ENCODE measurements at regions not wholly inside any gene's neighbourhood (a gene's known extent, or its start where the extent isn't known, plus 50 kb on each side); places are given as distances from the start of the nearest gene placed in this dataset.
A peak's percentile ranks its signal among the peaks of the same experiment; 100 is the strongest.

- H3K36me3 ChIP-seq (ENCODE audit: control insufficient read depth, insufficient read depth, low read length), result no peaks in the 10 kb centered on the region
- POLR2A ChIA-PET, result no interaction called here
- no peaks in the 10 kb centered on the region for H3K36me3 Mint-ChIP-seq (ENCODE audit: insufficient read depth, unreplicated experiment)
- H3K9me3 Mint-ChIP-seq (ENCODE audit: unreplicated experiment), result no peaks in the 10 kb centered on the region
- no peak for DNase-seq
- BruUV-seq (replicated peaks), result no TSS peak
- CTCF ChIA-PET, result no interaction called here
- no peak overlapping the region for H3K27ac Mint-ChIP-seq (ENCODE audit: unreplicated experiment)
- no peaks in the 10 kb centered on the region for H3K4me1 Mint-ChIP-seq (ENCODE audit: low read depth, unreplicated experiment)
- H3K4me3 Mint-ChIP-seq (ENCODE audit: unreplicated experiment), result no peak overlapping the region
- no peaks in the 10 kb centered on the region for H3K4me1 ChIP-seq
- no peak overlapping the region for H3K4me3 ChIP-seq (ENCODE audit: low read depth, low read length)
- no peak for TF ChIP-seq CTCF (IDR thresholded peaks at IDR 0.05; ENCODE audit: insufficient read depth in 1 of 2, low read depth in 1 of 2, low read length in 1 of 2, severe bottlenecking in 1 of 2, unreplicated experiment in 1 of 2)
- H3K27me3 Mint-ChIP-seq (ENCODE audit: insufficient read depth, unreplicated experiment), result no peaks in the 10 kb centered on the region
- H3K9me3 ChIP-seq, result no peaks in the 10 kb centered on the region
- intact Hi-C loops (cut with micrococcal nuclease; ENCODE audit: unreplicated experiment), result no loop called here
- no peaks in the 10 kb centered on the region for H3K27me3 ChIP-seq (replicated peaks; ENCODE audit: control insufficient read depth, insufficient read depth, low read length)
Measured at GRCh38 chr6:126643352-126643751, 303.4 kb downstream of the CENPW start.

DNA sequence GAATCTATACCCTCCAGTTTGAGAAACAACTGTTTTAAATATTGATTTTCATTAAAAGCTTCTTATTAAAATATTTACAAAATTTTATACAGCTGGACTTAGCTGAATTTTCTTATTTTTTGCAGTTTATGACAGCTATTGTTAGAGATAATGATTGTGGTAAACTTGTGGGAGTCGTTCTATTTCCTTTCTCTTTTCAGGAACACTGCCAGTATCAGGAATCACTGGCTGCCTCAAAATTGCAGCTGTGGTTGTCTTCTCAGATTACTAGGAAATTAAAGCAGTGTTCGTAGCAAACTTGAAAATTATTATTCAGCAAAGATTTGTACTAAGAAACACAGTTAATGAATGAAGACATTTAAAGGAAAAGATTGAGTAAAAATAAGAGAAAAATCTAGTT is 311.0 kb downstream of the CENPW start:
- intact Hi-C loops (cut with micrococcal nuclease; ENCODE audit: unreplicated experiment), result no loop called here
- Mint-ChIP-seq H3K27me3 (ENCODE audit: insufficient read depth, unreplicated experiment) (no peaks in the 10 kb centered on the region), H3K4me3 (ENCODE audit: unreplicated experiment) (no peak overlapping the region), H3K36me3 (ENCODE audit: insufficient read depth, unreplicated experiment) (no peaks in the 10 kb centered on the region), H3K27ac (ENCODE audit: unreplicated experiment) (no peak overlapping the region), H3K4me1 (ENCODE audit: low read depth, unreplicated experiment) (no peaks in the 10 kb centered on the region), H3K9me3 (ENCODE audit: unreplicated experiment) (peaks cover 25% of the 10 kb centered on the region)
- TF ChIP-seq CTCF (IDR thresholded peaks at IDR 0.05; ENCODE audit: insufficient read depth in 1 of 2, low read depth in 1 of 2, low read length in 1 of 2, severe bottlenecking in 1 of 2, unreplicated experiment in 1 of 2), result no peak
- POLR2A ChIA-PET, result no interaction called here
- BruUV-seq (replicated peaks), result no TSS peak
- Histone ChIP-seq H3K9me3 (peaks cover 5% of the 10 kb centered on the region), H3K4me3 (ENCODE audit: low read depth, low read length) (no peak overlapping the region), H3K4me1 (no peaks in the 10 kb centered on the region), H3K36me3 (ENCODE audit: control insufficient read depth, insufficient read depth, low read length) (no peaks in the 10 kb centered on the region), H3K27me3 (replicated peaks; ENCODE audit: control insufficient read depth, insufficient read depth, low read length) (no peaks in the 10 kb centered on the region)
- CTCF ChIA-PET, result no interaction called here
- DNase-seq, result no peak

DNA sequence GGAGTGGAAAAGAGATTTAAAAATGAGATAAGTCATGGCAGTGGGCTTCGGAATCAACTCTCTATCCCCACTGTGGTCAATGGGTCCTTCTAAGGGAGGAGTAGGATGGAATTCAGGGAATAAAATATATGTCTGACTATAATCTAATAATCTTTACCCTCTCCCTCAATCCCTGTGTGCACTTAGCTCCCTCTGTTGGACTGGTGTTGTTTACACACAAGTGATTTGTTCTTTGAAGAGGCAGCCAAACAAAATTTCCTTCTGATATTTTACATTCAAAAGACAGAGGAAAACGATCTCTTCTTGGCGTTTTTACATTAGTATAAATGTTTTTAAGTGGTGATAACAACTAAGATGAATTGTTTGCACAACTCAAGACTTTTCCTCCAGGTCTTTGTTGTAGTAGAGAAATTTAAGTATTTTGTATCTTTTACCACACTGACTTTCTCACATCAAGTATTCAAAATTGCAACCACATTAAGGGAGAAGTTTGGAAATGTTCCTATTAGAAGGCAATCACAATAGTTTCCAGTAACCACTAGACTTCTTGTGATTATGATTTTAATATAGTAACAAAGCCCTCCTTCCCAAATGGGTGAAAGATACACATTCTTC is 317.8 kb downstream of the CENPW start:
- Mint-ChIP-seq H3K36me3 (ENCODE audit: insufficient read depth, unreplicated experiment) (no peaks in the 10 kb centered on the region), H3K4me3 (ENCODE audit: unreplicated experiment) (no peak overlapping the region), H3K4me1 (ENCODE audit: low read depth, unreplicated experiment) (no peaks in the 10 kb centered on the region), H3K27me3 (ENCODE audit: insufficient read depth, unreplicated experiment) (no peaks in the 10 kb centered on the region), H3K9me3 (ENCODE audit: unreplicated experiment) (peaks cover 32% of the 10 kb centered on the region), H3K27ac (ENCODE audit: unreplicated experiment) (no peak overlapping the region)
- peaks cover 5% of the 10 kb centered on the region for H3K9me3 ChIP-seq
- no peaks in the 10 kb centered on the region for H3K36me3 ChIP-seq (ENCODE audit: control insufficient read depth, insufficient read depth, low read length)
- H3K4me1 ChIP-seq, result no peaks in the 10 kb centered on the region
- intact Hi-C loops (cut with micrococcal nuclease; ENCODE audit: unreplicated experiment), result loop anchor here (2.0 to 5.0 kb wide), 4 partner anchors 297 to 625 kb away; no protein-coding TSS in a partner anchor
- no TSS peak for BruUV-seq (replicated peaks)
- ChIA-PET POLR2A (no interaction called here), CTCF (no interaction called here)
- no peaks in the 10 kb centered on the region for H3K27me3 ChIP-seq (replicated peaks; ENCODE audit: control insufficient read depth, insufficient read depth, low read length)
- H3K4me3 ChIP-seq (ENCODE audit: low read depth, low read length), result no peak overlapping the region
- peak; percentile 20 to 25 for TF ChIP-seq CTCF (IDR thresholded peaks at IDR 0.05; ENCODE audit: insufficient read depth in 1 of 2, low read depth in 1 of 2, low read length in 1 of 2, severe bottlenecking in 1 of 2, unreplicated experiment in 1 of 2)
- DNase-seq, result peak in 1 of 2 experiments; percentile 8

Measured in Caco-2 (cell line).